ENCODE measurements at regions not wholly inside any gene's neighbourhood (a gene's known extent, or its start where the extent isn't known, plus 50 kb on each side); places are given as distances from the start of the nearest gene placed in this dataset.

GRCh38 chr7:84536271-84536870 lies 341.8 kb upstream of the SEMA3A start:
- TF ChIP-seq POLR2AphosphoS5 (IDR thresholded peaks at IDR 0.05) (no peak), CTCF (IDR thresholded peaks at IDR 0.05) (no peak), POLR2A (IDR thresholded peaks at IDR 0.05) (no peak)
